ENCODE measurements at regions not wholly inside any gene's neighbourhood (a gene's known extent, or its start where the extent isn't known, plus 50 kb on each side); places are given as distances from the start of the nearest gene placed in this dataset.
A peak's percentile ranks its signal among the peaks of the same experiment; 100 is the strongest.

- DNase-seq = peak; percentile 8 to 25
- H3K9me3 ChIP-seq = no peaks in the 10 kb centered on the region
- intact Hi-C loops (cut with DNase I) = loop anchor here in 1 of 10 donors (10.0 kb wide), 1 partner anchor 206 kb away; no protein-coding TSS in a partner anchor
- peak overlapping the region in 7 of 10 donors; percentile 13 to 61 (median 43) for H3K27ac ChIP-seq
- 31 to 53% methylated on average over 9 of the region's 9 CpGs for WGBS, 2 donors
- ATAC-seq = peak in 4 of 8 donors; percentile 46 to 65 (median 61)
- no peaks in the 10 kb centered on the region for H3K36me3 ChIP-seq
- TF ChIP-seq, protein P1, sequence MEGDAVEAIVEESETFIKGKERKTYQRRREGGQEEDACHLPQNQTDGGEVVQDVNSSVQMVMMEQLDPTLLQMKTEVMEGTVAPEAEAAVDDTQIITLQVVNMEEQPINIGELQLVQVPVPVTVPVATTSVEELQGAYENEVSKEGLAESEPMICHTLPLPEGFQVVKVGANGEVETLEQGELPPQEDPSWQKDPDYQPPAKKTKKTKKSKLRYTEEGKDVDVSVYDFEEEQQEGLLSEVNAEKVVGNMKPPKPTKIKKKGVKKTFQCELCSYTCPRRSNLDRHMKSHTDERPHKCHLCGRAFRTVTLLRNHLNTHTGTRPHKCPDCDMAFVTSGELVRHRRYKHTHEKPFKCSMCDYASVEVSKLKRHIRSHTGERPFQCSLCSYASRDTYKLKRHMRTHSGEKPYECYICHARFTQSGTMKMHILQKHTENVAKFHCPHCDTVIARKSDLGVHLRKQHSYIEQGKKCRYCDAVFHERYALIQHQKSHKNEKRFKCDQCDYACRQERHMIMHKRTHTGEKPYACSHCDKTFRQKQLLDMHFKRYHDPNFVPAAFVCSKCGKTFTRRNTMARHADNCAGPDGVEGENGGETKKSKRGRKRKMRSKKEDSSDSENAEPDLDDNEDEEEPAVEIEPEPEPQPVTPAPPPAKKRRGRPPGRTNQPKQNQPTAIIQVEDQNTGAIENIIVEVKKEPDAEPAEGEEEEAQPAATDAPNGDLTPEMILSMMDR (IDR thresholded peaks at IDR 0.05) = no peak
- peaks cover 0 to 8% (median 0%) of the 10 kb centered on the region in 7 donors for H3K27me3 ChIP-seq
- no peak overlapping the region for H3K4me3 ChIP-seq
- H3K4me1 ChIP-seq = peaks cover 3 to 32% (median 15%) of the 10 kb centered on the region in 9 donors
Measured at GRCh38 chr1:200240656-200241055, 169.2 kb downstream of the ZNF281 start.

DNA sequence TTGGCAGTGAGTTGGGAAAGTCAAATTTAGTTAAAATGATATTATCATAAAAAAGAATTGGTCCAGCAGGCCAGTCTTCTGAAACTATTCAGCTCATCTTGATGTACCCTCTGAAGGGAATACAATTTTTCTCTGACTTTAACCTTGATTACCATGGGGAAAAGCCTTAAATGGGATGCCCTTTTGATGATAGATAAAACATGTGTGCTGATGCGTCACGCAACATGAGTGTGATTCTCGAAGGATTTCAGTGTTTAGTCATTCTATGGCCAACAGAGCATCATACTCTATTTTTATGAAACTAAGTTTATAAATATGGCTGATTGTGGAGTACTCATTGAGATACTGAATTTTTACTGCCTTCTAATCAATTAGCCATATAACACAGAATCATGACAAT is 171.5 kb downstream of the ZNF281 start:
- Histone ChIP-seq H3K9me3 (no peaks in the 10 kb centered on the region), H3K27me3 (no peaks in the 10 kb centered on the region), H3K27ac (no peak overlapping the region), H3K36me3 (no peaks in the 10 kb centered on the region), H3K4me3 (no peak overlapping the region), H3K4me1 (peaks cover 3 to 32% (median 15%) of the 10 kb centered on the region in 9 donors)
- ATAC-seq = peak in 1 of 8 donors; percentile 36
- intact Hi-C loops (cut with DNase I) = no loop called here
- 65 to 74% methylated on average over 3 of the region's 3 CpGs for whole genome bisulfite sequencing, 2 donors
- no peak for DNase-seq
- TF ChIP-seq, protein P1 (IDR thresholded peaks at IDR 0.05) = no peak

DNA sequence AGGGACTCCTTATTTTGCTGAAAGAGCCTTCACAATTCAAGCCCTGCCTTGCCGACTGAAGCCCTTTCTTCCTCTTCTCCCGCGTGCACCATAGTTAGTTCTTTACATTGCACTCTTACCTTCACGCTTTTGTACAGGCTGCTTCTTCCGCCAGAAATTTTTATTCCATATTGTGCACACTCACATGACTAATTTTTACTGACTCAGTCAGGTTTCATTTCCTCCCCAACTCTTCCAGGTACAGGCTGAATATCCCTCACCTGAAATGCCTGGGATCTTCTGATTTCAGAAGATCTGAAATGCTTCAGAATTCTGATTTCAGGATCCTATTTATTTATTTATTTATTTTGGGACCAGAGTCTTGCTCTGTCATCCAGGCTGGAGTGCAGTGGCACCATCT is 172.8 kb downstream of the ZNF281 start:
- Histone ChIP-seq H3K27me3 (no peaks in the 10 kb centered on the region), H3K4me3 (no peak overlapping the region), H3K36me3 (no peaks in the 10 kb centered on the region), H3K9me3 (no peaks in the 10 kb centered on the region), H3K27ac (no peak overlapping the region), H3K4me1 (peaks cover 0 to 31% (median 13%) of the 10 kb centered on the region in 9 donors)
- DNase-seq (no peak), ATAC-seq (no peak)
- intact Hi-C loops (cut with DNase I) = no loop called here
- TF ChIP-seq, protein P1 (IDR thresholded peaks at IDR 0.05) = no peak
- 95 to 96% methylated on average over 5 of the region's 5 CpGs for WGBS, 2 donors

DNA sequence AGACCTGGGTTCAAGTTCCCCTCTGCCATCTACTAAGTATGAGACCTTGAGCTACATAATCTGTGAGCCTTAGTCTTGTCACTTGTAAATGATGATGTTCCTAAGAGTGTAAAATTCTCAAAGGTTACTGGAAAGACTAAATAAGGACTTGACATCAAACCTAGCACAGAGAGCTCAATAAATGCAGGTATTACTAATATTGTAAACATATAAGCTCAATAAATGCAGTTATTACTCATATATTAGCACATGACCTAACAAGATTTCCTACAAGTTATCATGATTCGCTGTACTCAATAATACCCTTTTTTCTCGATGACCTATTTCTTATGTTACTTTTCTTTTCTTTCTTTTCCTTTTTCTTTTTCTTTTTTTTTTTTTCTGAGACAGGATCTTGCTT is 174.9 kb downstream of the ZNF281 start:
- intact Hi-C loops (cut with DNase I) = no loop called here
- peaks cover 0 to 23% (median 0%) of the 10 kb centered on the region in 9 donors for H3K4me1 ChIP-seq
- H3K36me3 ChIP-seq = no peaks in the 10 kb centered on the region
- no peaks in the 10 kb centered on the region for H3K27me3 ChIP-seq
- TF ChIP-seq, protein P1 (IDR thresholded peaks at IDR 0.05) = no peak
- H3K4me3 ChIP-seq = no peak overlapping the region
- no peak overlapping the region for H3K27ac ChIP-seq
- no peaks in the 10 kb centered on the region for H3K9me3 ChIP-seq
- DNase-seq (no peak), ATAC-seq (no peak)
- 98 to 99% methylated on average over 2 of the region's 2 CpGs for WGBS, 2 donors
